MM.1S (cell line): ENCODE measurements at regions not wholly inside any gene's neighbourhood (a gene's known extent, or its start where the extent isn't known, plus 50 kb on each side); places are given as distances from the start of the nearest gene placed in this dataset.
"Not testable (repeated sequence)": the region's sequence is repeated elsewhere in the genome, so short reads cannot be mapped to it uniquely, and the experiment has no call there.

ENCODE experiments used
- CTCF ChIP-seq: fragments of 300-600 bp; sonication (generic); IDR thresholded peaks from 2 replicates; pipeline ENCODE4 v1.5.1; 2016; ENCODE audit warnings: antibody characterized with exemption, low read length, mixed read lengths
- EZH2phosphoT487 ChIP-seq: fragments of 300-600 bp; sonication (generic); IDR thresholded peaks from 2 replicates; pipeline ENCODE4 v1.6.1; 2018; ENCODE audit warnings: antibody characterized with exemption, low read length

DNA sequence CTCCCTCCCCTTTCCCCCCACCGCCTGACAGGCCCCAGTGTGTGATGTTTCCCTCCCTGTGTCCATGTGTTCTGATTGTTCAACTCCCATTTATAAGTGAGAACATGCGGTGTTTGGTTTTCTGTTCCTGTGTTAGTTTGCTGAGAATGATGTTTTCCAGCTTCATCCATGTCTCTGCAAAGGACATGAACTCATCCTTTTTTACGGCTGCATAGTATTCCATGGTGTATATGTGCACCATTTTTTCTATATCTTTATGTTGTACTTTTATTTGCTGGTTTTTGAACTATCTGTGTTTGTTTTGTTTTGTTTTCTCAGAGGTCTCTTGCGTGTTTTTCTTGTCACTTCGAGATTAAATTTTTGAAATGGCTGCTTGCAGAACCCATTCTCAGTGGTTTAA lies 188.8 kb upstream of the SLIT2 start:
- TF ChIP-seq EZH2phosphoT487, CTCF: not testable (repeated sequence)
